Brain microvascular endothelial cell (primary cell): ENCODE measurements at regions not wholly inside any gene's neighbourhood (a gene's known extent, or its start where the extent isn't known, plus 50 kb on each side); places are given as distances from the start of the nearest gene placed in this dataset.
A peak's percentile ranks its signal among the peaks of the same experiment; 100 is the strongest.

Source experiments
- DNase-seq: peaks from one replicate; pipeline ENCODE4 v3.0.0-alpha.2; 2020
- H3K27ac ChIP-seq: fragments of 250-450 bp; sonication (Bioruptor Pico); 2 replicates; pipeline ENCODE4 v1.5.1; 2020; ENCODE audit warnings: mild to moderate bottlenecking, moderate library complexity
- H3K27me3 ChIP-seq: fragments of 250-450 bp; sonication (Bioruptor Pico); replicated peaks from 2 replicates; pipeline ENCODE4 v1.5.1; 2020; ENCODE audit warnings: mild to moderate bottlenecking
- H3K36me3 ChIP-seq: fragments of 250-450 bp; sonication (Bioruptor Pico); replicated peaks from 2 replicates; pipeline ENCODE4 v1.5.1; 2020; ENCODE audit warnings: mild to moderate bottlenecking
- H3K4me3 ChIP-seq: 2 replicates; pipeline ENCODE4 v1.5.1; 2011; ENCODE audit warnings: low read depth, mild to moderate bottlenecking, control low read depth, low read length, moderate library complexity
- CTCF ChIP-seq: IDR thresholded peaks from 2 replicates; pipeline ENCODE4 v1.5.1; 2011; ENCODE audit warnings: low read depth, mild to moderate bottlenecking, moderate library complexity, low read length, control low read depth, inconsistent platforms; ENCODE audit errors: missing control alignments
- in situ Hi-C: cut with HindIII; loops from 2 replicates; pipeline ENCODE4 v1.10.0; 2017; ENCODE audit warnings: low sequenced_read_pairs, low pct_ligation_motif_present

GRCh38 chr3:127135241-127136023 is 57.5 kb upstream of the PRR23E start:
- peak; percentile 22 for DNase-seq
- in situ Hi-C loops = no loop called here
- Histone ChIP-seq H3K36me3 (no peaks in the 10 kb centered on the region), H3K27me3 (peaks cover 25% of the 10 kb centered on the region), H3K27ac (no peak overlapping the region), H3K4me3 (no peak overlapping the region)
- no peak for TF ChIP-seq CTCF

- in situ Hi-C loops = no loop called here
- no peak overlapping the region for H3K4me3 ChIP-seq
- peaks cover 25% of the 10 kb centered on the region for H3K27me3 ChIP-seq
- no peak overlapping the region for H3K27ac ChIP-seq
- H3K36me3 ChIP-seq = no peaks in the 10 kb centered on the region
- no peak for DNase-seq
- TF ChIP-seq CTCF = no peak
Measured at GRCh38 chr3:127136024-127136600, 56.8 kb upstream of the PRR23E start.

GRCh38 chr3:127136706-127137105 is 56.2 kb upstream of the PRR23E start:
- Histone ChIP-seq H3K4me3 (no peak overlapping the region), H3K27me3 (peaks cover 25% of the 10 kb centered on the region), H3K27ac (no peak overlapping the region), H3K36me3 (no peaks in the 10 kb centered on the region)
- in situ Hi-C loops = no loop called here
- DNase-seq = no peak
- no peak for TF ChIP-seq CTCF

- DNase-seq = no peak
- TF ChIP-seq CTCF = no peak
- in situ Hi-C loops = no loop called here
- Histone ChIP-seq H3K4me3 (no peak overlapping the region), H3K27ac (no peak overlapping the region), H3K36me3 (no peaks in the 10 kb centered on the region), H3K27me3 (peaks cover 25% of the 10 kb centered on the region)
Measured at GRCh38 chr3:127137113-127137512, 55.8 kb upstream of the PRR23E start.

- no peak overlapping the region for H3K4me3 ChIP-seq
- DNase-seq = no peak
- peaks cover 25% of the 10 kb centered on the region for H3K27me3 ChIP-seq
- no peak for TF ChIP-seq CTCF
- in situ Hi-C loops = no loop called here
- no peak overlapping the region for H3K27ac ChIP-seq
- no peaks in the 10 kb centered on the region for H3K36me3 ChIP-seq
Measured at GRCh38 chr3:127137757-127138536, 55.0 kb upstream of the PRR23E start.
